ENCODE measurements at regions not wholly inside any gene's neighbourhood (a gene's known extent, or its start where the extent isn't known, plus 50 kb on each side); places are given as distances from the start of the nearest gene placed in this dataset.
"Not testable (repeated sequence)": the region's sequence is repeated elsewhere in the genome, so short reads cannot be mapped to it uniquely, and the experiment has no call there.

- POLR2A ChIA-PET = no interaction called here
- Histone ChIP-seq H4K20me1 (replicated peaks; ENCODE audit: control insufficient read depth, extremely low read depth, insufficient read depth, low read length) (no peaks in the 10 kb centered on the region), H3K27me3 (ENCODE audit: control insufficient read depth in 2 of 2, insufficient read depth in 2 of 2, low read length in 2 of 2) (no peaks in the 10 kb centered on the region), H3K36me3 (ENCODE audit: control insufficient read depth in 2 of 2, extremely low read depth in 1 of 2, insufficient read depth in 2 of 2, low read length in 2 of 2) (no peaks in the 10 kb centered on the region), H3K4me1 (ENCODE audit: control insufficient read depth, extremely low read depth, insufficient read depth, low read length) (no peaks in the 10 kb centered on the region), H3K9me3 (replicated peaks; ENCODE audit: control insufficient read depth, insufficient read depth, low read length) (peaks cover 18% of the 10 kb centered on the region), H3K4me3 (replicated peaks in 1 of 3; ENCODE audit: insufficient read depth in 1 of 3, low read depth in 1 of 3, low read length in 3 of 3) (no peak overlapping the region), H2AFZ (ENCODE audit: low read depth, low read length) (no peak overlapping the region), H3K4me2 (ENCODE audit: insufficient read depth, low read length) (no peak overlapping the region), H3K9ac (replicated peaks; ENCODE audit: extremely low read depth, insufficient read depth, low read length) (no peak overlapping the region), H3K27ac (ENCODE audit: insufficient read depth, low read depth, low read length) (no peak overlapping the region), H3K9me1 (replicated peaks; ENCODE audit: control insufficient read depth, extremely low read depth, insufficient read depth, low read length) (no peaks in the 10 kb centered on the region), H3K79me2 (ENCODE audit: control insufficient read depth, insufficient read depth, low read length) (no peaks in the 10 kb centered on the region)
- TF ChIP-seq JUN (IDR thresholded peaks at IDR 0.05; ENCODE audit: borderline replicate concordance, insufficient read depth, insufficient read length, low read depth) = no peak
- no peak for TF ChIP-seq CTCF (IDR thresholded peaks at IDR 0.05; ENCODE audit: extremely low read depth in 1 of 2, insufficient read depth in 1 of 2, low read depth in 1 of 2, low read length in 2 of 2)
- FAIRE-seq (no peak), DNase-seq (ENCODE audit: low read depth, low spot score) (no peak)
- no TSS peak for BruUV-seq (replicated peaks)
- dilution Hi-C loops (cut with MboI; ENCODE audit: extremely low pct_ligation_motif_present, low sequenced_read_pairs) = no loop called here
- CTCF ChIA-PET = no interaction called here
- intact Hi-C loops (cut with micrococcal nuclease) = no loop called here
Observed at GRCh38 chr13:18232298-18232993, 949.2 kb downstream of the TUBA3C start.

GRCh38 chr13:18224411-18224810, 957.2 kb downstream of the TUBA3C start:
- DNase-seq (ENCODE audit: low read depth, low spot score); dilution Hi-C loops (cut with MboI; ENCODE audit: extremely low pct_ligation_motif_present, low sequenced_read_pairs); H3K4me1 ChIP-seq (ENCODE audit: control insufficient read depth, extremely low read depth, insufficient read depth, low read length); H3K9me3 ChIP-seq (replicated peaks; ENCODE audit: control insufficient read depth, insufficient read depth, low read length); H3K4me3 ChIP-seq (replicated peaks in 1 of 3; ENCODE audit: insufficient read depth in 1 of 3, low read depth in 1 of 3, low read length in 3 of 3); H3K27me3 ChIP-seq (ENCODE audit: control insufficient read depth in 2 of 2, insufficient read depth in 2 of 2, low read length in 2 of 2); H3K9me1 ChIP-seq (replicated peaks; ENCODE audit: control insufficient read depth, extremely low read depth, insufficient read depth, low read length); H2AFZ ChIP-seq (ENCODE audit: low read depth, low read length); H3K9ac ChIP-seq (replicated peaks; ENCODE audit: extremely low read depth, insufficient read depth, low read length); FAIRE-seq; intact Hi-C loops (cut with micrococcal nuclease); H4K20me1 ChIP-seq (replicated peaks; ENCODE audit: control insufficient read depth, extremely low read depth, insufficient read depth, low read length); POLR2A ChIA-PET; H3K4me2 ChIP-seq (ENCODE audit: insufficient read depth, low read length); H3K79me2 ChIP-seq (ENCODE audit: control insufficient read depth, insufficient read depth, low read length); H3K36me3 ChIP-seq (ENCODE audit: control insufficient read depth in 2 of 2, extremely low read depth in 1 of 2, insufficient read depth in 2 of 2, low read length in 2 of 2); BruUV-seq (replicated peaks); CTCF ChIA-PET; H3K27ac ChIP-seq (ENCODE audit: insufficient read depth, low read depth, low read length): not testable (repeated sequence)

- H3K27ac ChIP-seq (ENCODE audit: insufficient read depth, low read depth, low read length); H3K9ac ChIP-seq (replicated peaks; ENCODE audit: extremely low read depth, insufficient read depth, low read length); H3K36me3 ChIP-seq (ENCODE audit: control insufficient read depth in 2 of 2, extremely low read depth in 1 of 2, insufficient read depth in 2 of 2, low read length in 2 of 2); POLR2A ChIA-PET; H2AFZ ChIP-seq (ENCODE audit: low read depth, low read length); intact Hi-C loops (cut with micrococcal nuclease); H3K4me1 ChIP-seq (ENCODE audit: control insufficient read depth, extremely low read depth, insufficient read depth, low read length); BruUV-seq (replicated peaks); H4K20me1 ChIP-seq (replicated peaks; ENCODE audit: control insufficient read depth, extremely low read depth, insufficient read depth, low read length); DNase-seq (ENCODE audit: low read depth, low spot score); FAIRE-seq; CTCF ChIA-PET; H3K27me3 ChIP-seq (ENCODE audit: control insufficient read depth in 2 of 2, insufficient read depth in 2 of 2, low read length in 2 of 2); H3K9me1 ChIP-seq (replicated peaks; ENCODE audit: control insufficient read depth, extremely low read depth, insufficient read depth, low read length); H3K79me2 ChIP-seq (ENCODE audit: control insufficient read depth, insufficient read depth, low read length); H3K9me3 ChIP-seq (replicated peaks; ENCODE audit: control insufficient read depth, insufficient read depth, low read length); dilution Hi-C loops (cut with MboI; ENCODE audit: extremely low pct_ligation_motif_present, low sequenced_read_pairs); H3K4me2 ChIP-seq (ENCODE audit: insufficient read depth, low read length); H3K4me3 ChIP-seq (replicated peaks in 1 of 3; ENCODE audit: insufficient read depth in 1 of 3, low read depth in 1 of 3, low read length in 3 of 3): not testable (repeated sequence)
Observed at GRCh38 chr13:18214689-18215088, 966.9 kb downstream of the TUBA3C start.
